ACHN (cell line): ENCODE measurements at regions not wholly inside any gene's neighbourhood (a gene's known extent, or its start where the extent isn't known, plus 50 kb on each side); places are given as distances from the start of the nearest gene placed in this dataset.
"Not testable (repeated sequence)": the region's sequence is repeated elsewhere in the genome, so short reads cannot be mapped to it uniquely, and the experiment has no call there.

Experiments used
- DNase-seq: peaks from one replicate; pipeline ENCODE4 v3.0.0-alpha.2; 2015
- in situ Hi-C: cut with HindIII; loops from 2 replicates; pipeline ENCODE4 v1.10.0; 2017; ENCODE audit warnings: low sequenced_read_pairs, low pct_ligation_motif_present, low pct_unique_long_range_greater_than_20kb

DNA sequence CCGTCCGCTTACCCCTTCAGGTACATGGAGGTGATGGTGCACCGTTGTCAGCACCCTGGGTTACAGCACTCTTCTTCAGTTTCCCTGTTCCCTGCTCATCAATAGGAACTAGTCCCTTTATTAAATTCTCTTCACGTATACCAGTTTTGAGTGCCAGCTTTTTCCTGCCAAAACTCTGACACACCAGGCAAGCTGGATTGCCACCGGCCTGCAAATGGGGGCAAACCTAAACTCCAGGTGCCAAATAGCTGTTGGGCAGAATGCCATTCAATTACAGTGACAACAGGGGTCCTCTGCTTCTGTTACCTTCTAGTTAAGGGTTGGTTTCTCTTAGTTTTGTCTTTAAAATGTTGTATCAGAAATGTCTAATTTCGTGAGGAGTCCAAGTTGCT, 400.4 kb downstream of the OSTF1 start:
- in situ Hi-C loops, result no loop called here
- DNase-seq, result no peak

GRCh38 chr9:75490326-75490725, 400.1 kb upstream of the PCSK5 start:
- in situ Hi-C loops, result no loop called here
- DNase-seq, result no peak

- DNase-seq, result no peak
- in situ Hi-C loops, result no loop called here
Observed at GRCh38 chr9:75491533-75491932, 398.9 kb upstream of the PCSK5 start.

GRCh38 chr9:75499812-75500211, 390.7 kb upstream of the PCSK5 start:
- in situ Hi-C loops, result no loop called here
- DNase-seq, result no peak

DNA sequence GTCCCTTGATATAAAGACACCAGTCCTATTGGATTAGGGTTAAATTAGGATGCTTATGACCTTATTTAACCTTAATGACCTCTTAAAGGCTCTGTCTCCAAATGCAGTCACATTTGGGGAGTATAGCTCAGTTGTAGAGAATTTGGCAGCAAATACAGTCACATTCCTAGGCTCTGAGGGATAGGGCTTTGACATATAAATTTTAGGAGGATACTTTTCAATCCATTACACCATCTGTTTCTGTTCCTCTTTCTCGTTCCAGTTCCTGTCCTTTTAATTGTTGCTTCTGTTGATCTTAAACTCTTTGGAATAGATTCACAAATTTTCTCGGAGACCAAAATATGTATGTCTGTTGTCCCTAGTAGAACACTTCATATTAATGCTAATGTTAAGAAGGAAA, 390.0 kb upstream of the PCSK5 start:
- in situ Hi-C loops, result no loop called here
- DNase-seq, result no peak

DNA sequence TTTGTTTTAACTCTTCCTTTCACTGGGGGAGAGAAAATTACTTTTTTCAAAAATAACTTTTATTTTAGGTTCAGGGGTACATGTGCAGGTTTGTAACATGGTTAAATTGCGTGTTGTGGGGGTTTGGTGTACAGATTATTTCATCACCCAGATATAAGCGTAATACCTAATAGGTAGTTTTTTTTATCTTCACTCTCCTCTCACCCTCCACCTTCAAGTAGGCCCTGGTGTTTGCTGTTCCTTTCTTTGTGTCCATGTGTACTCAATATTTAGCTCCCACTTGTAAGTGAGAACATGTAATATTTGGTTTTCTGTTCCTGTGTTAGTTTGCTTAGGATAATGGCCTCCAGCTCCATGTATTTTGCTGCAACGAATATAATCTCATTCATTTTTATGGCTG, 389.5 kb upstream of the PCSK5 start:
- DNase-seq, in situ Hi-C loops: not testable (repeated sequence)

GRCh38 chr9:75504721-75505120, 385.8 kb upstream of the PCSK5 start:
- in situ Hi-C loops, result no loop called here
- no peak for DNase-seq

DNA sequence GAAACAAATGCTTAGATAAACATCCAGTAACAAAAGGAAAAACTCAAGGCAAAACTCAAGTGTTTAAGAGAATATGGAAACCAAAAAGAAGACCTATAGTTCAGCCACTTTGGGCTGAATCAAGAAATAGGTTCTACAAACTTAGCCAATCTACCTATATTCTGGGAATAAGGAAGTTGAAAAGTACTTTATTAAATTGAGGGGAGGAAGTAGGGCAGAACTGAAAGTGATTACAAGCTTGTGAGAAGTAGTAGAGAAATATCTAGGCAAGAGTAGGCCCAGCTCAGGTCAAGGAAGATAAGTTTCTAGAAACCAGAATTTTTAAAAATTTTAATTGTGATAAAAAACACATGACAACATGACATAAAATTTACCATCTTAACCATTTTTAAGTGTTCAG, 384.8 kb upstream of the PCSK5 start:
- DNase-seq, result no peak
- in situ Hi-C loops, result no loop called here

- no peak for DNase-seq
- in situ Hi-C loops, result no loop called here
Observed at GRCh38 chr9:75529463-75529862, 361.0 kb upstream of the PCSK5 start.

GRCh38 chr9:75531588-75531987, 358.9 kb upstream of the PCSK5 start:
- in situ Hi-C loops, result no loop called here
- DNase-seq, result no peak

- in situ Hi-C loops, result no loop called here
- no peak for DNase-seq
Observed at GRCh38 chr9:75532233-75533050, 358.0 kb upstream of the PCSK5 start.

- no peak for DNase-seq
- in situ Hi-C loops, result no loop called here
Observed at GRCh38 chr9:75539523-75539922, 350.9 kb upstream of the PCSK5 start.

- in situ Hi-C loops, result no loop called here
- DNase-seq, result no peak
Observed at GRCh38 chr9:75540185-75540584, 350.3 kb upstream of the PCSK5 start.

GRCh38 chr9:75541734-75542133, 348.7 kb upstream of the PCSK5 start:
- no peak for DNase-seq
- in situ Hi-C loops, result no loop called here

GRCh38 chr9:75544815-75545214, 345.7 kb upstream of the PCSK5 start:
- no peak for DNase-seq
- in situ Hi-C loops, result no loop called here

DNA sequence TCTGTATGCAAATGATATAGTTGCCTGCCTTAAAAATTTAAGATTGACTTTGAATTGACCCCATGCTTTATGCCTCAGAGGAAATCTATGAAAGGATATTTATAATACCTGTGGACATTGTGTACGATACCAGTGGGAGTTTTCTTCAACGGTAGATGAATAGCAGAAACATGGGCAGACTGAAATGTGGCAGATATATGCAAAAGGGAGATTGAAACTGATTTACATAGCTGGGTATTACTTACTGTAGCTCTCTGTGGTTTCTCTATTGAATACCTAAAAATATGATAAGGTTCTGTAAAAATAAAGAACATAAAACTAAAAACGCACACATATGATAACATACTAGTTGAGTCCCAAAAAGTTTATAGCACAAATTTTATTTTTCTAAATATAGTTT, 345.2 kb upstream of the PCSK5 start:
- no peak for DNase-seq
- in situ Hi-C loops, result no loop called here

- in situ Hi-C loops, result no loop called here
- no peak for DNase-seq
Observed at GRCh38 chr9:75548871-75549270, 341.6 kb upstream of the PCSK5 start.

DNA sequence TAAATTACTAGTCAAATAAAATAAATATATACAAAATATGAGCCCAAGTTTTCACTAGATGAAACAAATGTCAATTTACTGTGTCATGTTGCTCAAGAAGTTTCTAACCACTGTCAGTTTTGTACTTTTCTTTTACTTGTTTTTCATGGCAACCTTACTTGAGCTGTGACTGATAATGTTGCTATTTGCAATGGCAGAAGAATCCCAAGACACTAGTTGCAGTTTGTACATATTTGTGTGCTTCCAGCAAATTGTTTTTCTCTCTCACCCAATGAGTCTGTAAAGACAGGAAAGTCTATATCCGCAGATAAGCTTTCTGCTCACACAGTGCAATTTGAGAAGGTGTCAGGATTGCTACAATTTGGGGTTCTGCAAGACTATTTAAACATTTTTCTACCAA, 338.6 kb upstream of the PCSK5 start:
- no peak for DNase-seq
- in situ Hi-C loops, result no loop called here

DNA sequence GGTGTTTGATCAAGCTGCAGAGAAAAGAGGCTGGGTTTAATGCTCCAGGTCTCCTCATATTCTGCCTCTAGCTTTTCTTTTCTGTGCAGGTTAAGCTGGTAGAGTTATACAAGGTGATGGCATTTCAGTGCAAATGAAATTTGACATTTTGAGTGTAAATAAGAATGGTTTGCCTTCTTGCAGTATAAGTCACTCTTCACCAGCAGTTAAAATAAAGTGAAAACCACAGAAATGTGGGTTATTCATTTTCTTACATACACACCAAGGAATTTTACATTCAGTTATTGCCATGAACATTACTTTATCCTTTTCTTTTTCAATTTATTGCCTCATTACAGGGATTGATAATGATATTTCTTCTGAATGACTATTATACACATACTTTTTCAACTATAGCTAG, 337.5 kb upstream of the PCSK5 start:
- in situ Hi-C loops, result no loop called here
- DNase-seq, result no peak

- DNase-seq, in situ Hi-C loops: not testable (repeated sequence)
Observed at GRCh38 chr9:75566813-75567212, 323.7 kb upstream of the PCSK5 start.

- no peak for DNase-seq
- in situ Hi-C loops, result no loop called here
Observed at GRCh38 chr9:75570538-75570937, 319.9 kb upstream of the PCSK5 start.
